GM18498 (cell line): ENCODE measurements at regions not wholly inside any gene's neighbourhood (a gene's known extent, or its start where the extent isn't known, plus 50 kb on each side); places are given as distances from the start of the nearest gene placed in this dataset.

Experiments
- ATAC-seq: cut with Tn5 transposase; IDR thresholded peaks from one replicate; pipeline ENCODE4 v1.9.1; 2021; ENCODE audit warnings: mild to moderate bottlenecking, moderate library complexity; ENCODE audit not compliant: unreplicated experiment

GRCh38 chr6:156102129-156102528, 646.5 kb upstream of the NOX3 start:
- ATAC-seq, result no peak

DNA sequence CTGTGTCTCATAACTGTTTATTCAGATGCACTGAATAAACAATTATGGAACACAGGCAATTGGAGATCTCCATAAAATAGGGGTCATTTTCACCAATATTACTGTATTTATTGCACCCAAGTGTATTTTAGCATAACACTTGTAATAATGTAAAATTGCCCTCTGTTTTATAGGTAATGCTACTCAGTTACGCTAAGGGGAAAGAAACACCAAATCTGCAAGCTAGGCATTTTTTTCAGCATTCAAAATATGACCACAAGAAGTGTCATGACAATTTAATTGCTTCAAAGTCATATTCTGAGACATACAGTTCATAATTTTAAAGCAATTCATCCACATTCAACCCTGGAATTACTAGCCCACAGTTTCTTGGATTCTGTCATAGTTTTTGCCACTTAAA, 643.2 kb upstream of the NOX3 start:
- no peak for ATAC-seq

DNA sequence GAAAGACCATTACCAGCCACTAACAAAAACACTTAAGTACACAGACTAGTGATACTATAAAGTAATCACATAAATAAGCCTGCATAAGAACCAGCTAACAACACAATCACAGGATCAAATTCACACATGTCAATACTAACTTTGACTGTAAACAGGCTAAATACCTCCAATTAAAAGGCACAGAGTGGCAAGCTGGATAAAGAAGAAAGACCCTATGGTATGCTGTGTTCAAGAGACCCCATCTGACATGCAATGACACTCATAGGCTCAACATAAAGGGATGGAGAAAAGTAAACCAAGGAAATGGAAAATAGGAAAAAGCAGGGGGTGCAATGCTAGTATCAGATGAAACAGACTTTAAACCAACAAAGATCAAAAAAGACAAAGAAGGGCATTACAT, 631.8 kb upstream of the NOX3 start:
- ATAC-seq, result no peak

- no peak for ATAC-seq
These were observed 626.4 kb upstream of the NOX3 start for GRCh38 chr6:156082012-156082411.

GRCh38 chr6:156080371-156080770, 624.7 kb upstream of the NOX3 start:
- ATAC-seq, result no peak

DNA sequence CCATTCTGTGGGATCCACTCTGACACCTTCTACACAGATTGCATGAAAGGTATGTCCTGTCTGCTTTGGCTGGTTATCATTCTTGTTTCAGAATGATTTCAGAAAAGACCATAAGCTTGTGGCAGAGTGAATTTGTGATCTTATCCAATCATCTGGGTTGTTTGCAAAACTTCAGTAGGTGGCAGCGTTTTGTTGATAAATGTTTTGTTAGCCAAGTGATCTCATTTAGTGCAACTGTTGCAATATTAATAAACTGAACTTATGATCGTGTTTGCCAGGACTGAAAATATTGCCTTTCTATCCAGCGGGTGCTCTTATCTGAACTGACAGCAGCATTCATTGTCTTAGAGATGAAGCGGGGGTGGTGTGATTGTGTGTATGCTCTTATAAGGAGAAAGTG, 613.2 kb upstream of the NOX3 start:
- no peak for ATAC-seq

DNA sequence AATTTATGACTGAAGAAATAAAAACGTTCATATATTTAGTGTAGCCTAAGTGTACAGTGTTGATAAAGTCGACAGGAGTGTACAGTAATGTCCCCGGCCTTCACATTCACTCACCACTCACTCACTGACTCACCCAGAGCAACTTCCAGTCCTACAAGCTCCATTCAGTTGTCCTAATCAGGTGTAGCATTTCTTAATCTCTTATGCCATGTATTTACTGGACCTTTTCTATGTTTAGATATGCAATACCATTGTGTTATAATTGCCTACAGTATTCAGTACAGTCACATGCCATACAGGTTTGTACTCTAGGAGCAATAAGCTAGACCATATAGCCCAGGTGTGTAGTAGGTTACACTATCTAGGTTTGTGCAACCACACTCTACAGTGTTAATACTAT, 610.2 kb upstream of the NOX3 start:
- ATAC-seq, result no peak

- ATAC-seq, result no peak
These were observed 606.5 kb upstream of the NOX3 start for GRCh38 chr6:156062091-156062563.

- ATAC-seq, result no peak
These were observed 605.8 kb upstream of the NOX3 start for GRCh38 chr6:156061465-156061864.

DNA sequence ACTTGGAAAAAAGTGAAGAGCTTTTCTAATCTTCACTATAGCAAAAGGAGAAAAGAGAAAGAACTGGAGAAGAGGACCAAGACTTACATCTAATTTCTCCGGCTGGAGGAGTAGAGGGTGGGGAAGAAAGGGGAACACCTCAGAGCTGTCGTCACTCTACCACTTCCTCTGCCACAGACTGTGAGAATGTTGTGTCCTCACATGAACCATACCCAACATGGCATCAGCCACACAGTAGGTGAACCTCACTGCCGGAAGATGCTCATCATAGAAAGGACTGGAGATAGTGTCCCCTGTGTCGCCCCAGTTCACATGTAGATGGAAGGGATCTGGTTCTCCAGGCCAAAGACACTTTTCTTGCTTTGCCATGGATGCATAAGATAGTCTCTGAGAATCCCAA, 604.4 kb upstream of the NOX3 start:
- no peak for ATAC-seq

DNA sequence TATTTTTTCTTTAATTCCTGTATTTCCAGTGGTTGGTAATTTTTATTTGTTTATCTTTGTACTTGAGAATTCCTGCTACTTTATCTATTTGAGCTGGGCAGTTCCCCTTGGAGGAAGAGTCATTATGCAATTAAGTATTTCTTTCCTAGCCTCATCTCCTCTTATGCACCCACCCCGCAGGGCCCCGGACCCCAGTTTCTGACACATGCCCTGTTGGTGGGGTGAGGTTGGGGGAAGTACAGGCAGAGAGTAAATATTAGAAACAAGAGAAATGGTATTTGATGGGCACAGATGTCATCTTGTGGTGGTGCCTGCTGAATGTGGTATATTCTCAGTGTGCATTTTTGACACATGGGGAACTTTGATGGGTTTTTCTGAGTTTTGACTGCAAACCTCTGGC, 602.7 kb upstream of the NOX3 start:
- no peak for ATAC-seq

- no peak for ATAC-seq
These were observed 602.2 kb upstream of the NOX3 start for GRCh38 chr6:156057869-156058268.

DNA sequence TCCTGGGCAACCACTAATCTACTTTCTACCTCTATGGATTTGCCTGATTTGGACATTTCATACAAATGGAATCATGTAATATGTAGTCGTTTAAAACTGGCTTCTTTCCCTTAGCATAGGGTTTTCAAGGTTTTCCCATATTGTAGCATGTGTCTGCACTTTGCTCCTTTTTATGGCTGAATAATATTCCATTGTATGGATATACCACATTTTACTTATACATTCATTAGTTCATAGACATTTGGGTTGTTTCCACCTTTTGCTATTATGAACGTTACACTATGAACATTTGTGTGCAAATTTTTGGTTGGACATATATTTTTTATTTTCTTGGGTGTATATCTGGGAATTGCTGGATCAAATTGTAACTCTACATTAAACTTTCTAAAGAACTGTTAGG, 600.4 kb upstream of the NOX3 start:
- no peak for ATAC-seq

DNA sequence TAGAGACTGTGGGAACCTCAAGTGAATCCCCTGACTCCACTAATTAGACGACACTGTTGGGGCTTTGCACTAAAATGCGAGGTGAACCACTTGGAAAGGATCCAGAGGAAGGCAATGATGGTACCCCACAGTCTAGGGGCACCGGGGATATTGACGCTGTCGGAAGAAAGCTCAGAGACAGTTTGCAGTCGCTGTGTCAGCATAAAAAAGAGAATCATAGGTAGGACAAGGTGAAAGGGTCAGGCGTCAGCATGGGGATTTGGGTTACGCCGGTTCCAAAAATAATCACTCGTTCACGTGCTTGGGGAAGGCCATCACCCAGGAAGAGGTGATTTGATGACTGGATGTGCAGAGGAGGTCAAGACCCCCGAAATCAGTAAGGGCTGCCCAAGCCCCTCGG, 598.0 kb upstream of the NOX3 start:
- no peak for ATAC-seq

DNA sequence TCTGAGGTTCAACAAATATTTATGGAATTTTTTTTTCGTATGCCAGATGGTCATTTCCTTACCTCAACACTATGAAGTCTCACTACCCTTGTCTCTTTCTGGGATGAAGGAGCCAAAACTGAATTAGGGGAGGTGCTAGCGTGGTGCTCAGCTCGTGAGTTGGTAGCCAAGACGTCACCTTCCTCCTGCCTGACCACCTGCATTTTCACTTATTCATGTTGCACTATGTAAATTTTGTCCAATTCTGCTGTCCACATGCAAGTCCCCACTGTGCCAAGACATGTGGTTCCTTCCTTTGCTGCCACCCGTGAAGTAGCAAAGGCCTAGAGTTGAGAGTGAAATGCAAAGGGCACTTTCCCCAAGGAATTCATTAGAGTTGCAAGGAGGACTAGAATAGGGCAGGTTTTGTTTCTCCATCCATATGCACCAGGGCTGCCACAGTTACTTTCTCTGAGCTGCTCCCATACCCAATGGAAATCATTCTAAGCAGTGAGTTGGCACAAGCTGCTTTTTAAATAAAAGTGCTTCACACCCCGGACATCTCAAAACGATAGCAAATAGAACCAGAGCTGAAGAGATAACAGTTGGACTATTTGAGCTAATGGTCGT, 591.3 kb upstream of the NOX3 start:
- no peak for ATAC-seq

DNA sequence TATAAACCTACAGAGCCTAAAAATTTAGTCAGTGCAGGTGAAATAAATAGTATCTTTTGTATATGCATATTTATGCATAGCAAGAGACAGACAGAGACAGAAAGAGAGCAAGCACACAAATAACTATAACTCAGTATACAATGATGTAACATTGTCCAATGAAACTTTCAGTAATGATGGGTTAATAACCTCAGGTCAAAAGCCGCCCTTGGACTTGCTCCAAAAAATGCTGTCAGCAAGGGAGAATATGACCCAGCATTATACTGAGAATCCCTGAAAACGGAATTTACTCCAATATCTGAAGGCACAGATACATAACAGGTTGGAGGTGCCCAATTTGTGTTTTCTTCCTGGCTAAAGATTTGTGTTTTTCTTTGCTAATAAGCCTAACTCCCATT, 590.6 kb upstream of the NOX3 start:
- no peak for ATAC-seq

GRCh38 chr6:156045401-156046267, 590.0 kb upstream of the NOX3 start:
- no peak for ATAC-seq

DNA sequence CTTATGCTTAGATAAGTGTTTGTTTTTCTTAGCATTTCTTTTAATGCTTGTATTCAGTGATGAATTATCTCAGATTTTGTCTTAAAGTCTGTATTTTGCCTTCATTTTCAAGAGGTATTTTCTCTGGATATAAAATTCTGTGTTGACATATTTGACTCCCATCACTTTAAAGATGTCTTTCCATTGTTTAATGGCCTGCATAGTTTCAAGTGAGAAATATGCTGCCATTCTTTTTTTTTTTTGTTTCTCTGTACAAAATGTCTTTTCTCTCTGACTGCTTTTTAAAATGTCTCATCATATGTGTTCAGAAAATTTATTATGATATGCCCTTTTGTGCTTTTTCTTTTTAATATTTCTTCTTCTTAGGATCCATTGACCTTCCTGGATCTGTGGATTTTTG, 578.0 kb upstream of the NOX3 start:
- ATAC-seq, result no peak

DNA sequence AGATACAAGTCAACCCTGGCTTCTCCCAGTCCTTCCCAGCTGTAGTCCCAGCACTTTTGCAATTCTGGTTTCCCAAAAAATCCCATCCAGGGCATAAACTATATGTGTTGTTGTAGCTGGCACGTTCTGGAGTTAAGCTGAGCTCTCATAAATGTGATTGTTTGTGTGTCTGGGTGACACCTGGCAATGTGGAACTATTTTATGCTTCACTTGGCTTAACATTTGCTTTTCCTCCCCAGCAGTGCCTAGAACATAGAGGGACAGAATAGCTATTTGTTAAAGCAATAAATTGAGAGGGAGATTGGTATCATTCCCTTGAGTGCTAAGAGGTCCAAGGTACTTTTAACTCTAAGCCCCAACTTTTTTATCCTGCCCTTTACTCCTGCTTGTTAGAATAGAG, 575.9 kb upstream of the NOX3 start:
- no peak for ATAC-seq

DNA sequence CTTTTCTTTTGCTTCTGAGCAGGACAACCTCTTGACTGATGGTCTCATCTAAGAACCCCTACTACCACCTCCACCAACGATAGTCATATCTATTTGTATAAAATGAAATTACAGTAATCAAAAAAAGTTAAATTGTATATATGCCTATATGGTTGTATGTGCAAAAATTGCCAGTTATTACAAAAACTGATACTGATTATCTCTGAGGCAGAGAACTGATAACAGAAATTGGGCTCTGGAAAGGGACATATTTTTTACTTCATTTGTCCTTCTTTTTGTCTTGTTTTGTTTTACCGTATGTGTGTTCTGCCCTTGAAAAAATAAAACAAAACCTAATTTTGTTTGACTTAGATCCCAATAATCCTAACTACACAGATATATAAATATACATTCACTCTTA, 574.4 kb upstream of the NOX3 start:
- no peak for ATAC-seq

DNA sequence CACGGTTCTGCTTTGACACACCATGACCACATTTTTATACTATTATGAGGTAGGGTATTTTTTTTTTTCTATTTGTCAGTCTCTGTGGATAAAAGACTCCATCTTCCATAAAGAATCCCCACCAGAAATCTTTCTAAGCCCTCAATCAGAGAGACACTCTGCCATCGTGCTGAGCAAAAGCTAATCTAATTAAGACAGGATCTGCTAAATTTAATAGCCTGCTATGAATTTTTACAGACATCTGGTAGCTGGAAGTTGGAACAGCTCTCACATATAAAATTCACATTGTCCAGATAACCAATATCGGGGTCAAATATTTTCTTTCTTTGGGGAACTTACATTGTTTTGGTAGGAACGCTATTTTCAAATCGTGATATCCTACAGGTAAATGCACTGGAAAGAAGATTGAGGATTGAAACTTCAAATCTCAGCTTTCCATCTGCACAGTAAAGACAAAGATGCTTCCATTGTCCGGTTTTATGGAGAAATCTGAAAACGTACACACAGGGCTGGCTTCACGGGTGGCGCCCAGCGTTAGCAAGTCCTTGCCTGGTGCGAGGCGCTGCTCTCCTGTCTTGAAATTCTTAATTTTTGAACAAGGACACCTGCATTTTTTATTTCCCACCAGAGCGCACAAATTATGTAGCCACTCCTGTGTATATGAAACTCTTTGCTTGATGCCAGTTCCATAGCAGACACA, 573.8 kb upstream of the NOX3 start:
- ATAC-seq, result no peak
